ENCODE measurements at regions not wholly inside any gene's neighbourhood (a gene's known extent, or its start where the extent isn't known, plus 50 kb on each side); places are given as distances from the start of the nearest gene placed in this dataset.
A peak's percentile ranks its signal among the peaks of the same experiment; 100 is the strongest.

DNA sequence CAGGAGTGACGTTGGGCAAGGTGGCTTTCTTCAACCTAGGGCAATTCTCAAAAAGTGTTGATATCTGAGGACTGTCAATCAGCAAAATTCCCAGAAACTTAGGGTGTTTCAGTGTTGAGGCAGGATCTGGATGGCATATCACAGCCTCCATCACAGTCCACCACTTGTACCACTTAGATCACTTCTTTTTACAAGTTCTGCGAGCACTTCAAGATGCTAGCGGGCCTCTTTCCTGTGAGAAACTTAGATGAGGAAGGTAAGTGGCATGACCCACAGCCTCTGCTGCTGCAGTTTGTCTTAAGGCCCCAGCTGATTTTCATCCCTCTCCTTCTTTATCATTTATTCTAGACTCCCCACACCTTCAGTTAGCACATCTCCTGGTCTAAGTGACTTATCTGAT lies 295.4 kb upstream of the ZNF521 start:
- no peak for DNase-seq (ENCODE audit: extremely low spot score, unreplicated experiment)
- Mint-ChIP-seq H3K4me1 (ENCODE audit: unreplicated experiment) (peaks cover 32% of the 10 kb centered on the region), H3K27me3 (ENCODE audit: unreplicated experiment) (no peaks in the 10 kb centered on the region), H3K36me3 (ENCODE audit: unreplicated experiment) (no peaks in the 10 kb centered on the region), H3K27ac (ENCODE audit: unreplicated experiment) (no peak overlapping the region), H3K9me3 (ENCODE audit: unreplicated experiment) (peaks cover 4% of the 10 kb centered on the region), H3K4me3 (ENCODE audit: unreplicated experiment) (no peak overlapping the region)
- no peak for TF ChIP-seq CTCF (IDR thresholded peaks at IDR 0.05)

GRCh38 chr18:25646971-25647370 lies 295.0 kb upstream of the ZNF521 start:
- DNase-seq (ENCODE audit: extremely low spot score, unreplicated experiment): no peak
- Mint-ChIP-seq H3K36me3 (ENCODE audit: unreplicated experiment) (no peaks in the 10 kb centered on the region), H3K9me3 (ENCODE audit: unreplicated experiment) (peaks cover 4% of the 10 kb centered on the region), H3K27ac (ENCODE audit: unreplicated experiment) (no peak overlapping the region), H3K27me3 (ENCODE audit: unreplicated experiment) (no peaks in the 10 kb centered on the region), H3K4me3 (ENCODE audit: unreplicated experiment) (no peak overlapping the region), H3K4me1 (ENCODE audit: unreplicated experiment) (peaks cover 29% of the 10 kb centered on the region)
- no peak for TF ChIP-seq CTCF (IDR thresholded peaks at IDR 0.05)

- TF ChIP-seq CTCF (IDR thresholded peaks at IDR 0.05): no peak
- Mint-ChIP-seq H3K4me3 (ENCODE audit: unreplicated experiment) (no peak overlapping the region), H3K36me3 (ENCODE audit: unreplicated experiment) (no peaks in the 10 kb centered on the region), H3K9me3 (ENCODE audit: unreplicated experiment) (no peaks in the 10 kb centered on the region), H3K4me1 (ENCODE audit: unreplicated experiment) (peaks cover 14% of the 10 kb centered on the region), H3K27ac (ENCODE audit: unreplicated experiment) (peak overlapping the region; percentile 5), H3K27me3 (ENCODE audit: unreplicated experiment) (no peaks in the 10 kb centered on the region)
- no peak for DNase-seq (ENCODE audit: extremely low spot score, unreplicated experiment)
Observed at GRCh38 chr18:25639596-25639995, 287.6 kb upstream of the ZNF521 start.

GRCh38 chr18:25633563-25633962 lies 281.6 kb upstream of the ZNF521 start:
- peaks cover 4% of the 10 kb centered on the region for H3K27me3 Mint-ChIP-seq (ENCODE audit: unreplicated experiment)
- H3K4me3 Mint-ChIP-seq (ENCODE audit: unreplicated experiment): no peak overlapping the region
- no peak overlapping the region for H3K27ac Mint-ChIP-seq (ENCODE audit: unreplicated experiment)
- DNase-seq (ENCODE audit: extremely low spot score, unreplicated experiment): no peak
- no peak for TF ChIP-seq CTCF (IDR thresholded peaks at IDR 0.05)
- peaks cover 16% of the 10 kb centered on the region for H3K4me1 Mint-ChIP-seq (ENCODE audit: unreplicated experiment)
- H3K36me3 Mint-ChIP-seq (ENCODE audit: unreplicated experiment): peaks cover 7% of the 10 kb centered on the region
- H3K9me3 Mint-ChIP-seq (ENCODE audit: unreplicated experiment): peaks cover 11% of the 10 kb centered on the region

DNA sequence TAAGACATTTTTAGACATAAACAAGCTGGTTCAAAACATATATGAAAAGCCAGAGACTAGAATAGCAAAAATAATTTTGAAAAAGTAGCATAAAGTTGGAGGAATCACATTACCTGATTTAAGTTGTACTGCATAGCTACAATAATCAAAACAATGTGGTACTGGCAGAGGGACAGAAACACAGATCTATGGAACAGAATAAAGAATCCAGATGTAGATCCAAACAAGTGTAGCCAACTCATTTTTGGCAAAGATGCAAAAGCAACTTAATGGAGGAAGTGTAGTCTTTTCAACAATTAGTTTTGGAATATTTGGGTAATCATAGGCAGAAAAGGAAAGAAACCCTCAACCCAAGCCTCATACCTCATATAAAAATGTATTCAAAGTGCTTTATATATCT lies 278.7 kb upstream of the ZNF521 start:
- TF ChIP-seq CTCF (IDR thresholded peaks at IDR 0.05): no peak
- Mint-ChIP-seq H3K27ac (ENCODE audit: unreplicated experiment) (no peak overlapping the region), H3K9me3 (ENCODE audit: unreplicated experiment) (peaks cover 27% of the 10 kb centered on the region), H3K36me3 (ENCODE audit: unreplicated experiment) (peaks cover 7% of the 10 kb centered on the region), H3K4me3 (ENCODE audit: unreplicated experiment) (no peak overlapping the region), H3K27me3 (ENCODE audit: unreplicated experiment) (peaks cover 4% of the 10 kb centered on the region), H3K4me1 (ENCODE audit: unreplicated experiment) (peaks cover 10% of the 10 kb centered on the region)
- no peak for DNase-seq (ENCODE audit: extremely low spot score, unreplicated experiment)

Data from osteocyte (in vitro differentiated cells).